HEK293T (cell line): ENCODE measurements at regions not wholly inside any gene's neighbourhood (a gene's known extent, or its start where the extent isn't known, plus 50 kb on each side); places are given as distances from the start of the nearest gene placed in this dataset.

ENCODE experiments used
- ARNT ChIP-seq: fragments of 450-650 bp; IDR thresholded peaks from 2 replicates; pipeline ENCODE4 v1.6.1; 2017; ENCODE audit warnings: mild to moderate bottlenecking
- BHLHE40 ChIP-seq: fragments of 450-650 bp; IDR thresholded peaks from 2 replicates; pipeline ENCODE4 v1.6.1; 2016; ENCODE audit warnings: mild to moderate bottlenecking, moderate library complexity, borderline replicate concordance
- ELF4 ChIP-seq: fragments of 450-650 bp; IDR thresholded peaks from 2 replicates; pipeline ENCODE4 v1.6.1; 2017; ENCODE audit warnings: antibody characterized with exemption
- FOXA1 ChIP-seq: fragments of 450-650 bp; IDR thresholded peaks from 2 replicates; pipeline ENCODE4 v1.6.1; 2016; ENCODE audit warnings: mild to moderate bottlenecking
- FOXK2 ChIP-seq: fragments of 450-650 bp; IDR thresholded peaks from 2 replicates; pipeline ENCODE4 v1.6.1; 2016; ENCODE audit warnings: mild to moderate bottlenecking
- HDGF ChIP-seq: fragments of 450-650 bp; IDR thresholded peaks from 2 replicates; pipeline ENCODE4 v1.6.1; 2017; ENCODE audit warnings: antibody characterized with exemption, borderline replicate concordance
- LEF1 ChIP-seq: fragments of 450-650 bp; IDR thresholded peaks from 2 replicates; pipeline ENCODE4 v1.6.1; 2017; ENCODE audit warnings: mild to moderate bottlenecking, borderline replicate concordance
- SP1 ChIP-seq: fragments of 450-650 bp; IDR thresholded peaks from 2 replicates; pipeline ENCODE4 v1.6.1; 2017
- TARDBP ChIP-seq: fragments of 450-650 bp; IDR thresholded peaks from 2 replicates; pipeline ENCODE4 v1.6.1; 2016
- ZNF384 ChIP-seq: fragments of 450-650 bp; IDR thresholded peaks from 2 replicates; pipeline ENCODE4 v1.6.1; 2016
- TF ChIP-seq, protein P1 (sequence below): fragments of 450-650 bp; IDR thresholded peaks from 2 replicates; pipeline ENCODE4 v1.6.1; 2016

- no peak for TF ChIP-seq FOXA1
- TF ChIP-seq FOXK2 = no peak
- TF ChIP-seq BHLHE40 = no peak
- no peak for TF ChIP-seq ELF4
- no peak for TF ChIP-seq LEF1
- no peak for TF ChIP-seq TARDBP
- no peak for TF ChIP-seq SP1
- TF ChIP-seq, protein P1, sequence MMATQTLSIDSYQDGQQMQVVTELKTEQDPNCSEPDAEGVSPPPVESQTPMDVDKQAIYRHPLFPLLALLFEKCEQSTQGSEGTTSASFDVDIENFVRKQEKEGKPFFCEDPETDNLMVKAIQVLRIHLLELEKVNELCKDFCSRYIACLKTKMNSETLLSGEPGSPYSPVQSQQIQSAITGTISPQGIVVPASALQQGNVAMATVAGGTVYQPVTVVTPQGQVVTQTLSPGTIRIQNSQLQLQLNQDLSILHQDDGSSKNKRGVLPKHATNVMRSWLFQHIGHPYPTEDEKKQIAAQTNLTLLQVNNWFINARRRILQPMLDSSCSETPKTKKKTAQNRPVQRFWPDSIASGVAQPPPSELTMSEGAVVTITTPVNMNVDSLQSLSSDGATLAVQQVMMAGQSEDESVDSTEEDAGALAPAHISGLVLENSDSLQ = no peak
- TF ChIP-seq HDGF = no peak
- TF ChIP-seq ARNT = no peak
- no peak for TF ChIP-seq ZNF384
Observed at GRCh38 chr2:41935002-41935401, 112.8 kb upstream of the PKDCC start.
